Activated naive CD8-positive, alpha-beta T cell treated with anti-CD3 and anti-CD28 coated beads for 36 hours (primary cell): ENCODE measurements at regions not wholly inside any gene's neighbourhood (a gene's known extent, or its start where the extent isn't known, plus 50 kb on each side); places are given as distances from the start of the nearest gene placed in this dataset.
A peak's percentile ranks its signal among the peaks of the same experiment; 100 is the strongest.
"Not testable (repeated sequence)": the region's sequence is repeated elsewhere in the genome, so short reads cannot be mapped to it uniquely, and the experiment has no call there.

Source experiments
- DNase-seq: peaks from one replicate; pipeline ENCODE4 v3.0.0; 2021
- H3K27ac Mint-ChIP-seq: one replicate; pipeline ENCODE4 v1.8.0; 2022; ENCODE audit warnings: mild to moderate bottlenecking, moderate library complexity, mixed read lengths
- H3K27me3 Mint-ChIP-seq: one replicate; pipeline ENCODE4 v1.8.0; 2022; ENCODE audit warnings: mild to moderate bottlenecking, mixed read lengths
- H3K36me3 Mint-ChIP-seq: one replicate; pipeline ENCODE4 v1.8.0; 2021; ENCODE audit warnings: mild to moderate bottlenecking, mixed read lengths
- H3K4me1 Mint-ChIP-seq: one replicate; pipeline ENCODE4 v1.8.0; 2021; ENCODE audit warnings: mixed read lengths
- H3K4me3 Mint-ChIP-seq: one replicate; pipeline ENCODE4 v1.8.0; 2022; ENCODE audit warnings: mild to moderate bottlenecking, moderate library complexity, mixed read lengths
- H3K9me3 Mint-ChIP-seq: one replicate; pipeline ENCODE4 v1.8.0; 2022; ENCODE audit warnings: mixed read lengths

GRCh38 chr5:1660001-1660400 lies 136.2 kb upstream of the LPCAT1 start:
- no peak for DNase-seq
- H3K4me3 Mint-ChIP-seq, result no peak overlapping the region
- no peaks in the 10 kb centered on the region for H3K9me3 Mint-ChIP-seq
- no peaks in the 10 kb centered on the region for H3K4me1 Mint-ChIP-seq
- no peak overlapping the region for H3K27ac Mint-ChIP-seq
- H3K36me3 Mint-ChIP-seq, result no peaks in the 10 kb centered on the region
- peaks cover 49% of the 10 kb centered on the region for H3K27me3 Mint-ChIP-seq

GRCh38 chr5:1659100-1659981 lies 135.6 kb upstream of the LPCAT1 start:
- no peaks in the 10 kb centered on the region for H3K9me3 Mint-ChIP-seq
- no peak for DNase-seq
- no peak overlapping the region for H3K4me3 Mint-ChIP-seq
- H3K27ac Mint-ChIP-seq, result no peak overlapping the region
- no peaks in the 10 kb centered on the region for H3K4me1 Mint-ChIP-seq
- peaks cover 47% of the 10 kb centered on the region for H3K27me3 Mint-ChIP-seq
- no peaks in the 10 kb centered on the region for H3K36me3 Mint-ChIP-seq

GRCh38 chr5:1658665-1659064 lies 134.9 kb upstream of the LPCAT1 start:
- Mint-ChIP-seq H3K9me3 (no peaks in the 10 kb centered on the region), H3K27me3 (peaks cover 43% of the 10 kb centered on the region)

GRCh38 chr5:1657161-1657741 lies 133.5 kb upstream of the LPCAT1 start:
- H3K9me3 Mint-ChIP-seq, result no peaks in the 10 kb centered on the region
- H3K36me3 Mint-ChIP-seq, result no peaks in the 10 kb centered on the region
- H3K27me3 Mint-ChIP-seq, result peaks cover 45% of the 10 kb centered on the region
- no peak overlapping the region for H3K27ac Mint-ChIP-seq
- no peak overlapping the region for H3K4me3 Mint-ChIP-seq
- peaks cover 6% of the 10 kb centered on the region for H3K4me1 Mint-ChIP-seq
- no peak for DNase-seq

More at GRCh38 chr5:1658665-1659064, 134.9 kb upstream of the LPCAT1 start:
- no peak overlapping the region for H3K4me3 Mint-ChIP-seq
- H3K36me3 Mint-ChIP-seq, result no peaks in the 10 kb centered on the region
- no peaks in the 10 kb centered on the region for H3K4me1 Mint-ChIP-seq
- no peak for DNase-seq
- H3K27ac Mint-ChIP-seq, result no peak overlapping the region

- H3K27ac Mint-ChIP-seq, result no peak overlapping the region
- no peaks in the 10 kb centered on the region for H3K36me3 Mint-ChIP-seq
- peaks cover 6% of the 10 kb centered on the region for H3K4me1 Mint-ChIP-seq
- no peak for DNase-seq
- no peak overlapping the region for H3K4me3 Mint-ChIP-seq
- H3K27me3 Mint-ChIP-seq, result peaks cover 47% of the 10 kb centered on the region
- no peaks in the 10 kb centered on the region for H3K9me3 Mint-ChIP-seq
Measured at GRCh38 chr5:1656271-1656975, 132.7 kb upstream of the LPCAT1 start.

- Mint-ChIP-seq H3K27me3 (peaks cover 48% of the 10 kb centered on the region), H3K27ac (no peak overlapping the region), H3K4me1 (peaks cover 6% of the 10 kb centered on the region), H3K9me3 (no peaks in the 10 kb centered on the region), H3K36me3 (no peaks in the 10 kb centered on the region), H3K4me3 (no peak overlapping the region)
- no peak for DNase-seq
Measured at GRCh38 chr5:1655496-1656270, 131.9 kb upstream of the LPCAT1 start.

GRCh38 chr5:1654786-1655495 lies 131.2 kb upstream of the LPCAT1 start:
- Mint-ChIP-seq H3K27me3 (peaks cover 46% of the 10 kb centered on the region), H3K27ac (no peak overlapping the region), H3K4me1 (peaks cover 6% of the 10 kb centered on the region), H3K9me3 (no peaks in the 10 kb centered on the region), H3K4me3 (no peak overlapping the region), H3K36me3 (no peaks in the 10 kb centered on the region)
- no peak for DNase-seq

- not testable (repeated sequence) for H3K4me1 Mint-ChIP-seq, H3K27ac Mint-ChIP-seq, H3K9me3 Mint-ChIP-seq, H3K36me3 Mint-ChIP-seq, H3K4me3 Mint-ChIP-seq
- peak; percentile 58 for DNase-seq
- peaks cover 50% of the 10 kb centered on the region for H3K27me3 Mint-ChIP-seq
Measured at GRCh38 chr5:1653698-1654651, 130.2 kb upstream of the LPCAT1 start.

GRCh38 chr5:1652873-1653697 lies 129.3 kb upstream of the LPCAT1 start:
- no peaks in the 10 kb centered on the region for H3K36me3 Mint-ChIP-seq
- no peaks in the 10 kb centered on the region for H3K9me3 Mint-ChIP-seq
- H3K4me1 Mint-ChIP-seq, result peaks cover 6% of the 10 kb centered on the region
- no peak overlapping the region for H3K4me3 Mint-ChIP-seq
- H3K27me3 Mint-ChIP-seq, result peaks cover 50% of the 10 kb centered on the region
- H3K27ac Mint-ChIP-seq, result no peak overlapping the region
- no peak for DNase-seq

- peaks cover 49% of the 10 kb centered on the region for H3K27me3 Mint-ChIP-seq
- no peaks in the 10 kb centered on the region for H3K9me3 Mint-ChIP-seq
- no peak overlapping the region for H3K27ac Mint-ChIP-seq
- peaks cover 6% of the 10 kb centered on the region for H3K4me1 Mint-ChIP-seq
- DNase-seq, result no peak
- no peak overlapping the region for H3K4me3 Mint-ChIP-seq
- no peaks in the 10 kb centered on the region for H3K36me3 Mint-ChIP-seq
Measured at GRCh38 chr5:1651971-1652872, 128.5 kb upstream of the LPCAT1 start.

- H3K4me1 Mint-ChIP-seq, result peaks cover 6% of the 10 kb centered on the region
- H3K9me3 Mint-ChIP-seq, result no peaks in the 10 kb centered on the region
- no peak overlapping the region for H3K4me3 Mint-ChIP-seq
- no peak for DNase-seq
- no peaks in the 10 kb centered on the region for H3K36me3 Mint-ChIP-seq
- no peak overlapping the region for H3K27ac Mint-ChIP-seq
- peaks cover 46% of the 10 kb centered on the region for H3K27me3 Mint-ChIP-seq
Measured at GRCh38 chr5:1651250-1651649, 127.5 kb upstream of the LPCAT1 start.

GRCh38 chr5:1649554-1649953 lies 125.8 kb upstream of the LPCAT1 start:
- H3K9me3 Mint-ChIP-seq, result no peaks in the 10 kb centered on the region

More at GRCh38 chr5:1649554-1649953, 125.8 kb upstream of the LPCAT1 start:
- Mint-ChIP-seq H3K4me1 (peaks cover 9% of the 10 kb centered on the region), H3K27ac (no peak overlapping the region), H3K4me3 (no peak overlapping the region), H3K27me3 (peaks cover 51% of the 10 kb centered on the region), H3K36me3 (no peaks in the 10 kb centered on the region)
- DNase-seq, result no peak
